ENCODE measurements at regions not wholly inside any gene's neighbourhood (a gene's known extent, or its start where the extent isn't known, plus 50 kb on each side); places are given as distances from the start of the nearest gene placed in this dataset.

GRCh38 chr16:80341263-80341662, 199.5 kb upstream of the DYNLRB2 start:
- no peak for TF ChIP-seq CTCF (IDR thresholded peaks at IDR 0.05; ENCODE audit: low read length, missing control alignments)
- no peak overlapping the region for H3K4me3 ChIP-seq (replicated peaks; ENCODE audit: low read depth, low read length)
- no peak for DNase-seq (ENCODE audit: low read depth)

DNA sequence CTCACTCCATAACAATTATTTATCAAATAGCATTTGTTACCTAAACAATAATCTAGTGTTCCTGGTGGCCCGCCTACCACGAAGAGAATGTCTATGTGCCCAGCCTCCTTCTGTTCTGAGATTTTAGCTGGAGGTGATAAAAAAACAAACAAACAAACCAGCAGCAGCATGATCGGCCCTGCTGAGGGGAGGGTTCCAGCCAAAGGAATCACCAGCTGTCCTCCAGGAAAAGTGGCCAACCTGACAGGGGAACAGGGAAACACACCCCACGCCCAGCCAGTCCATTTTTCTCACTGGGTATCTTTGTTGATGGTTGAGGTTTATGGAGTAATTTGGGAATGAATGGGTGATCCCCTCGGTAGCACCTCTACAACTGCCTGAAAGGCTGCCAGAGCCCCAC, 203.0 kb upstream of the DYNLRB2 start:
- H3K4me3 ChIP-seq (replicated peaks; ENCODE audit: low read depth, low read length), result no peak overlapping the region
- DNase-seq (ENCODE audit: low read depth), result no peak
- no peak for TF ChIP-seq CTCF (IDR thresholded peaks at IDR 0.05; ENCODE audit: low read length, missing control alignments)

DNA sequence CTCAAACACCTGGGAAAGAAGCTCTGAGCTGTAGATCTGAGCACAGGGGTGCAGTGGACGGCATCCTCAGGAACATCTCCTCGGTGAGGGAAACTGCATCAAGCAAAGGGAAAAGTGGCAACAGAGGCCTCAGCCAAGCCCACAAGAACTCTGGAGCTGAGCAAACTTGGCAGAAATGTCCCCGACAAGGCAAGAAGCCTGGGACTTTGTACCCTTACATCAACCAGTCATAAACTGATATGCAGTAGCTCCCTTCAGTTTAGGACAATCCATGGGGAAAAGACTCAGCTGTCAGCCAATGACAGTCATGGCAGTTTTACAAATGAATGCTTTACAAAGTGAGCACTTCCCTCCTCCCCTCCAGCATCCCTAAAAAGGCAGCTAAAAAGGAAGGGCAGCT, 210.0 kb upstream of the DYNLRB2 start:
- no peak overlapping the region for H3K4me3 ChIP-seq (replicated peaks; ENCODE audit: low read depth, low read length)
- DNase-seq (ENCODE audit: low read depth), result no peak
- TF ChIP-seq CTCF (IDR thresholded peaks at IDR 0.05; ENCODE audit: low read length, missing control alignments), result no peak

- TF ChIP-seq CTCF (IDR thresholded peaks at IDR 0.05; ENCODE audit: low read length, missing control alignments), result no peak
- no peak for DNase-seq (ENCODE audit: low read depth)
- H3K4me3 ChIP-seq (replicated peaks; ENCODE audit: low read depth, low read length), result no peak overlapping the region
Observed at GRCh38 chr16:80330150-80330549, 210.6 kb upstream of the DYNLRB2 start.

DNA sequence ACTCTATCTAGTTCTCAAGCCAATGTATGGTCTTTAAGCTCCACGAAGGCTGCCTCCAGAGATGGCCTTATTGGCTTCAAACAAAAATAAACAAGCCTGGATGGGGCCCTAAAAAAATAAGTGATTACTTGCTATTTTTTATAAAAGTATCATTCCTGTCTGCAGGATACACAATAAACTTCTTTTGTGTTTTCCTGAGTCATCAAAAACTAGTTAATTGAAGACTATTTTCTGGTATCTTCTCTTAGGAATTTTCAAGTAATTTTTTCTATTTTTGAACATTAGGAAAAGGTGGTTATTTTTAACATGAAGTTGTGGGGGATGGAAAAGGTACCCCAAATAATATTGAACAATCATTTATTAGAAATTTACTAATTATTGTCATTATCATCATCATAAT, 213.1 kb upstream of the DYNLRB2 start:
- TF ChIP-seq CTCF (IDR thresholded peaks at IDR 0.05; ENCODE audit: low read length, missing control alignments), result no peak
- no peak for DNase-seq (ENCODE audit: low read depth)
- H3K4me3 ChIP-seq (replicated peaks; ENCODE audit: low read depth, low read length), result no peak overlapping the region

DNA sequence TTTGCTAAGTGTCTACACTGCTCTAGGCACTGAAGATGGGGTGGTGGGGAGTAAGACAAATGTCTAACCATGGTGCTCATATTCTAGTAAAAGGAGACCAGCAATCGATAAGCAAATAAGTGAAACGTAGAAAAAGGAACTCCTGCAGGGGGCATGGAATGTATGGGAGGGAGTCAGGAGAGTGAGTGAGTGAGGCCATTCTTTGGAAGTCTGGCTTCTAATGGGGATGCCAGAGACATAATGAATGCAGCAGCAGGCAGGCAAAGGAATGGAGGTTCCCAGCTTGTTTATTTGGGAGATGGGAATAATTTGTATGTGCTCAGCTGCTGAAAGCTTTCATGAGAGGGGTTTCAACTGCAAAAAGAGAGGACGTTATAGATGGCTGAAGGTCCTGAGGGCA, 216.4 kb upstream of the DYNLRB2 start:
- DNase-seq (ENCODE audit: low read depth), result no peak
- no peak for TF ChIP-seq CTCF (IDR thresholded peaks at IDR 0.05; ENCODE audit: low read length, missing control alignments)
- no peak overlapping the region for H3K4me3 ChIP-seq (replicated peaks; ENCODE audit: low read depth, low read length)

GRCh38 chr16:80323808-80324195, 217.0 kb upstream of the DYNLRB2 start:
- H3K4me3 ChIP-seq (replicated peaks; ENCODE audit: low read depth, low read length), result no peak overlapping the region

More at GRCh38 chr16:80323808-80324195, 217.0 kb upstream of the DYNLRB2 start:
- TF ChIP-seq CTCF (IDR thresholded peaks at IDR 0.05; ENCODE audit: low read length, missing control alignments), result no peak
- DNase-seq (ENCODE audit: low read depth), result no peak
